HG02759 (cell line): ENCODE measurements at regions not wholly inside any gene's neighbourhood (a gene's known extent, or its start where the extent isn't known, plus 50 kb on each side); places are given as distances from the start of the nearest gene placed in this dataset.
"Not testable (repeated sequence)": the region's sequence is repeated elsewhere in the genome, so short reads cannot be mapped to it uniquely, and the experiment has no call there.

Experiments
- ATAC-seq: cut with Tn5 transposase; IDR thresholded peaks from one replicate; pipeline ENCODE4 v1.9.1; 2021; ENCODE audit warnings: mild to moderate bottlenecking, moderate library complexity; ENCODE audit not compliant: unreplicated experiment

DNA sequence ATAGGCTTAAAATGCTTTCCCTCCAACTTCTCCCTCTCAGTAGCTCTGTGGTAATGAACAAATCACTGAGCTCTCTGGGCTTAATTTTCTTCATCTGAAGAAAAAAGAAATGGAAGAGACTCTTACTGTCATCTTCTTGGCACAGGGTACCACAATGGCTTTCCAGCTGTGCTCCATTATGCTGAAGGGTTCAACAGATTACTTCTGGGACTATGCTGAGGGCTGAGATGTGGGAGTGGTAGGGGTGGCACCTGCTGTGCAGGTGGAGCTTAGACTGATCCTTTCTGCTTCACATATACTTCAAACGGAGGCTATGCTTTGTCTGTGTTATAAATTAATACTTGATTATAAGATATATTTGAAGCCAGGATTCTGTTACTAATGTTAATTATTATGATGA is 840.2 kb upstream of the C9orf72 start:
- no peak for ATAC-seq

DNA sequence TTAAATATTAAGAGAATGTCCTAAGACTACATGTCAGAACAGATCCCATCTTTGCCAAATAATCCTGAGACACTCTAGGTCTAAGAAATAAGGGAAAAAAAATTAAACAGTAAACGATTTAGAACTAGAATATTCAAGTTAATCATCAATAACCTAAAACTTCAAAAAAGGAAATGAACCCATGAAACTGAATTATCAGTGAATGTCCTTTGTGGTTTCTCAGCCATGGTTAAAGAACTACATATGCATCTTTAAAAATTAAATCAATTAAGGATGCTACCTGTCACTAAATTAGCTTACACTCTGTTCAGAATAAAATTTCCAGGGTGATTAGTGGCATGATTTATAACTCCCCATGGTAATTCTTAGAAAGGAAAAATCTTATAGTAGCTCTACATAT is 850.0 kb upstream of the C9orf72 start:
- ATAC-seq = no peak

GRCh38 chr9:28435456-28435855 is 862.2 kb upstream of the C9orf72 start:
- ATAC-seq = no peak

GRCh38 chr9:28439688-28440087 is 866.4 kb upstream of the C9orf72 start:
- ATAC-seq = no peak

- no peak for ATAC-seq
Measured at GRCh38 chr9:28443461-28443860, 870.2 kb upstream of the C9orf72 start.

GRCh38 chr9:28444637-28445036 is 871.4 kb upstream of the C9orf72 start:
- ATAC-seq = no peak

DNA sequence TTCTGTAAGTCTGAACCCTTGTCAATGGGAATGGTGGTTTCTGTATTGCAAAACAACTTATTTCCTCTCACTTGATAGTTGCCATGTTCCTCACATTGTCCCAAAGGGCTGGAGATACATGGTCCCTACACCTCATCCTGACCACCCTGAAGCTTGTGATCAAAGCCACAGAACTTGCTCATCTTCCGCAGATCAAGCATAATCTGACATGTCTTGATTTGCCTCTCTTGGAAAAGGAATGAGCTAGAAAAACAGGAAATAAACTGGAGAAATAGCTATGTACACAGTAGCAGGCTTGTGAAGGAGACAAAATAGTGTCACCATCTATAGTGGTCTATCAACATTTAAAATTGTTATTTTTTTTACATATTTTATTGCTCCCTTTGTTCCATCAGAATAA is 871.9 kb upstream of the C9orf72 start:
- no peak for ATAC-seq

- ATAC-seq = no peak
Measured at GRCh38 chr9:28453918-28454317, 880.6 kb upstream of the C9orf72 start.

DNA sequence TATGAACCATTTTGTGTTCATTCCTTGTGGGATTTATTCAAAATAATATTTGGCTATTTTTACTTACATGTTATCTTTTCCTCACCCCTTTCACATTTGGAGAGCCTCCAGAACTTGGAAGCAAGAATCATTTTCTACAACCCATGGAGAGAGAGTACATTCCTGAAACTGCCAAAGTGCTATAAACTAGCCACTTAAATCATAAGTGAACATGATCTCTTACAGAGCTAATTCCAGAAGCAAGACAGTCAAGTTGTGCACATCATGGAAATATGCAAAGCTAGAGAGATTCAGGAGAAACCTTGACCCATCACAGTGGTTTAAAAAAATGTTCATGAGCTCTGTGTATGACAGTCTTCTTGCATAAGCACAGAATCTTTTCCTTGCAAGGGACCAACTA is 883.6 kb upstream of the C9orf72 start:
- no peak for ATAC-seq

DNA sequence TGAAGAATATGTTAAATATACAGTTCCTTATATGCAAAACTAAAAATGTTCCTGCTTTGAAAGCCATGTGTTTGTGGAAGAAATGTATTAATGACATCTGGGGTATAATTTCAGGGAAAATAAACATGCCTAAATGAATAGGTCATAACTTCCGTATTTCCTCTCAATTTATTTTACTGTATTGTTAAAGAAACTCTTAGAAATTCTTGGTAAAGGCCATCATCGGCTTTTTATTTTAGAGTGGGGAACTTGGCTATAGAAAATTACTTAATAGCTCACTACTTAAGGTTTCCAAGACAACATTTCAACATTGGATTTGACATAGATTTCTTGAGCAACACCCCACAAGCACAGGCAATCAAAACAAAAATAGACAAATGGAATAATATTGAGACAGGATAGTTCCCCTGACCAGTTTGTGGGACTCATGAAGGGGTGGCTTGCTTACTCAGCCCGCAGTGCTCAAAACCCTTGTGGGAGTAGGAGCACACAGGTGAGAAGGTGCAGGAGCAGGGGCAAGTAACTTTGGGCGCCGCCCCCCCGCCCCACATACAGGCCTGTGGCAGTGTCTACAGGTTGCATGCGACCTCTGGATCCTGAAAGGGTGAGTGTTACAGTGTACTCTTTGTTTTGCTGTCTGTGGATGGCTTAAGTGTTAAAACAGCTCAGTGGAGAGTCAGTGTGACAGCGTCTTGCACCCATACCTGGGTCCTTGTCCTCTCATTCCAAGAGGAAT is 891.4 kb upstream of the C9orf72 start:
- ATAC-seq = no peak

GRCh38 chr9:28471261-28471660 is 898.0 kb upstream of the C9orf72 start:
- ATAC-seq = no peak

DNA sequence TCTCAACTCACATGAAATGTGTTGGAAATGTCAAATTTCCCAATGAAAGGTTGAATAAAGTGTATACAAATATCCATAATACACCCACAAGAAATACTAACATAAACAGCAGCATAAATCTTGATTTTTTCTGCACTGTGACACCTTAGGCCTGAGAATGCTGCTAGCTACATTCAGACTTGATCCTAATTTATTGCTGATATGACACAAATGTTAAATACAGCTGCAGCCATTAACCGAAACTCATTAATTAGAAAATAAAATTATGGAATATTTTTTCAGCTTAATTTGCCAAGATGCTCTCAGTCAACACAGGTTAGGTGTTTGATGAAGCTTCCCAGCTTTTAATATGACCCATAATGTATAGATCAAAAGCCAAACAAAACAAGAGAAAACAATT is 914.3 kb upstream of the C9orf72 start:
- no peak for ATAC-seq

DNA sequence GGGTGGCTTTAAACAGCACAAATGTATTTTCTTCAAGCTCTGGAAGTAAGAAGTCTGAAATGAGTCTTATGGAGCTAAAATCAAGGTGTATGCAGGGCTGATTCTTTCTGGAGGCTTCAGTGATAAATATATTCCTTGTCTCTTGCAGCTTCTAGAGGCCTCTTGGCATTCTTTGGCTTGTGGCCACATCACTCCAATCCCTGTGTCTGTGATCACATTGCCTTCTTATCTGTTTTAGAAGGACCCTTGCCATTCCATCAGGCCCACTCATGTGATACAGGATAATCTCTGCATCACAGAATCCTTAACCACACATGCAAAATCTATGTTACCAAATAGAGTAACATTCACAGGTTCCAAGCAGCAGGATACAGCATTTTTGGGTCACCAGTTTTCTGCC is 917.8 kb upstream of the C9orf72 start:
- ATAC-seq = no peak

- ATAC-seq = not testable (repeated sequence)
Measured at GRCh38 chr9:28498168-28498567, 924.9 kb upstream of the C9orf72 start.

DNA sequence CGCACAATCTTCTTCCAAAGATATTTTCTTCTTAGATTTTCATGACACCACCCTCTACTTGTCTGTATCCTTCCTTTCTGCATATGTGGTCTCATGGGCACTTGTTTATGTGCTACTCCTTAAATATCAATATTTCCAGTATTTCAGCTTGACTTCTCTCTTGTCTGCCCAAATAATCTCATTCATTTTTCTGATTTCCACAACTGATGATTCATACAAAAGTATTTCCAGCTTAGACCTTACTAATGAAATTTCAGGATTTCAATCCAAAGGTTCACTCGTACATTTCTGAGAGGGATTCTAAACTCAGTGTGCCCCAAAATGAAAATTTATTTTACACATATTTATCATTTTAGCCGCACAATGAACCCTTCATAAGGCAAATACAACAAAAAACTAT is 928.9 kb upstream of the C9orf72 start:
- ATAC-seq = no peak

DNA sequence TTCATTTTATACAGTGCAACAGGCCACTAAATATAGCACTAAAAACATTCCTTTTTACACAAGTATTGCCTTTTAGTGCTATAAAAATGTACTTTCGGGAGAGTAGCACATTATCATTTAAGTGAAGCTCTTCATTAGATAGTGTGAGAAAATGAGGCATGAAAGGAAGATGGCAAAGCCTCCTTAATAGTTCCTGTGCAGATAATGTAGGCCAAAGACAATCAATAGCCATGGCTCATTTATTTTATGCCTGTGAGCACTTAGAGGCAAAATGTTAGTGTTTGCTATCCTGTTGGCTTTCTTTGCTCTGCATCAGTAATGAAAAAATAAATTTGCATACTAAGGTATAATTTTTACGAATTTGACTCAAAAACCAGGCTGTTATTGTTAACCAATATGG is 929.5 kb upstream of the C9orf72 start:
- ATAC-seq = no peak

DNA sequence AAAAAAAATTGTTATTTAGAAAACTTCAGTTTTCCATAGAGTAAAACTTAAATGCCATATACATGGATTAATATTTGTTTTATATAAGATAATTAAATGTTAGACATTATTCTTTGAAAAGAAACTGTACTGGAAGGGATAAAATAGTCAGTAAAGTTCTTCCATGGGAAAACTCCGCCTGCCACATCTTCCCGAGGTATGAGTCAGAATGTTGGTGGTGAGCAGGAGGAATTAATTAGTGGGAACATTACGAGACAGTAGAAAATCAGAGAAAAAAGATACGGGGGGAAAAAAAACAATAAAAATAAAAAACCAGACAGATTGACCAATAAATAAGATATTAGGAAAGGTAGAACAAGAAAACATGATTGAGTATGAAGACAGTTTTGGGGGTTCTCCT is 930.3 kb upstream of the C9orf72 start:
- ATAC-seq = no peak

GRCh38 chr9:28518439-28518838 is 945.2 kb upstream of the C9orf72 start:
- ATAC-seq = no peak

DNA sequence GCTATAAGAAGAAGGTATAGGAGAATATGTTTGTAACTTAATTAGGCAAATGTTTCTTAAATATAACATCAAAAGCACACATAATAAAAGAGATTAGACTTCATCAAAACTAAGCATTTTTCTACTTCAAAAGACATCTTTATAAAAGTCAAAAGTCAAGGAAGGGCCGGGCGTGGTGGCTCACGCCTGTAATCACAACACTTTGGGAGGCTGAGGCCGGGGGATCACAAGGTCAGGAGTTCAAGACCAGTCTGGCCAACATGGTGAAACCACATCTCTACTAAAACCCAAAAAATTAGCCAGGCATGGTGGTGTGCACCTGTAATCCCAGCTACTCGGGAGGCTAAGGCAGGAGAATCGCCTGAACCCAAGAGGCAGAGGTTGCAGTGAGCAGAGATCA is 951.0 kb upstream of the C9orf72 start:
- ATAC-seq = not testable (repeated sequence)

- no peak for ATAC-seq
Measured at GRCh38 chr9:28528049-28528448, 954.8 kb upstream of the C9orf72 start.

DNA sequence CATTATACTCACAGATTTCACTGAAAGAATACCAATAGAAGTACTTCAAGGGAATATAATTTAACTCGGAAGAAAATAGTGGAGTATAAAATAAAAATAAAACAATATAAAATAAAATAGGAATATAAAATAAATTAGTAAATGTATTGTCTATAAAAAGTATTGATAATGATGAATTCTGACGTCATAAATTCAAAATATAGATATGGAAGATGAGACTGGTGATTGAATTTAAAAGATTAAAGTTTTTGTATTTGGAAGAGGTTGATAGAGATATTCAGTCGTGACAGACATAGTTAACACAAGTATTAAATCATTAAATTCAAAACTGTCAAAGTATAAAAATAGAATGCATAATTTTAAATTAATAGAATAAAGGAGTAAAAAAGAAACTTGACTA is 964.9 kb upstream of the C9orf72 start:
- no peak for ATAC-seq

- no peak for ATAC-seq
Measured at GRCh38 chr9:28539434-28540070, 966.3 kb upstream of the C9orf72 start.

GRCh38 chr9:28542928-28543327 is 969.6 kb upstream of the C9orf72 start:
- no peak for ATAC-seq
